ENCODE measurements at regions not wholly inside any gene's neighbourhood (a gene's known extent, or its start where the extent isn't known, plus 50 kb on each side); places are given as distances from the start of the nearest gene placed in this dataset.
"Not testable (repeated sequence)": the region's sequence is repeated elsewhere in the genome, so short reads cannot be mapped to it uniquely, and the experiment has no call there.

DNA sequence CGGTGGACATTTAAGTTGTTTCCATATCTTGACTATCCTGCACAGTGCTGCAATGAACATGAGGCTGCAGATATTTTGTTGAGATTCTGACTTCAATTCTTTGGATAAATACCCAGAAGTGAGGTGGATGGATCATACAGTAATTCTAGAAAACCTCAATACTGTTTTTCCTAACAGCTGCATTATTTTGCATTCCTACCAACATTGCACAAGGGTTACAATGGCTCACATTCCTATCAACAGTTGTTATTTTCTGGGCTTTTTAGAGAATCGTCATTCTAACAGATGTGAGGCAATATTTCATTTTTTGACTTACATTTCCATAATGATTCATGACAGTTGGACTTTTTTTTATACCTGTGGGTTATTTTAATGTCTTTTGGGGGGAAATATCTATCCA is 716.9 kb upstream of the ANO3 start:
- Histone ChIP-seq H3K9me3 (replicated peaks in 1 of 11) (peaks cover 7 to 25% (median 13%) of the 10 kb centered on the region in 11 experiments; a peak in 18 of 22 replicates), H3K36me3 (no peaks in the 10 kb centered on the region), H3K27me3 (no peaks in the 10 kb centered on the region), H3K9ac (no peak overlapping the region), H3K4me2 (no peak overlapping the region), H3K27ac (no peak overlapping the region), H3K4me1 (no peaks in the 10 kb centered on the region), H4K20me1 (no peaks in the 10 kb centered on the region), H3K4me3 (no peak overlapping the region)
- no peak for TF ChIP-seq Cebpa-rat (IDR thresholded peaks at IDR 0.05)

DNA sequence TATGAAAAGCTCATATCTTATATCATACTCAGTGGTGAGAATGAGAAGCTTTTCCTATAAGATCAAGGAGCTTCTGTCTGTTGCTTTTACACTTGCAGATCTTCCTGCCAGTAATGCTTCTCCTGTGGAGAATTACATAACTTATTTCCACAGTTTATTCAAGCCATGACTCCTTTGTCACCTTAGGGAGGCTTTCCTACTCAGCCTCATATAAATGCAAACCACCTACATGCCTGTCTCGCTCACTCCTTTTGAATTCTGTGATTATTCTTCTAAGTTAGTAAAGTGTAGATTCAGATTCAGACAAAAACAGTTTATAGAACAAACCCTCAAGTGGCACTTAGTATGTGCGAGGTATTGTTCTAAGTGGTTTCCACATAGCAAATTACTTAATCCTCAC is 716.1 kb upstream of the ANO3 start:
- H4K20me1 ChIP-seq, result no peaks in the 10 kb centered on the region
- peaks cover 6 to 17% (median 7%) of the 10 kb centered on the region in 11 experiments; a peak in 15 of 22 replicates for H3K9me3 ChIP-seq (replicated peaks in 1 of 11)
- H3K36me3 ChIP-seq, result no peaks in the 10 kb centered on the region
- no peak overlapping the region for H3K27ac ChIP-seq
- no peak overlapping the region for H3K4me3 ChIP-seq
- H3K4me1 ChIP-seq, result no peaks in the 10 kb centered on the region
- no peaks in the 10 kb centered on the region for H3K27me3 ChIP-seq
- no peak overlapping the region for H3K9ac ChIP-seq
- no peak overlapping the region for H3K4me2 ChIP-seq
- TF ChIP-seq Cebpa-rat (IDR thresholded peaks at IDR 0.05), result no peak

DNA sequence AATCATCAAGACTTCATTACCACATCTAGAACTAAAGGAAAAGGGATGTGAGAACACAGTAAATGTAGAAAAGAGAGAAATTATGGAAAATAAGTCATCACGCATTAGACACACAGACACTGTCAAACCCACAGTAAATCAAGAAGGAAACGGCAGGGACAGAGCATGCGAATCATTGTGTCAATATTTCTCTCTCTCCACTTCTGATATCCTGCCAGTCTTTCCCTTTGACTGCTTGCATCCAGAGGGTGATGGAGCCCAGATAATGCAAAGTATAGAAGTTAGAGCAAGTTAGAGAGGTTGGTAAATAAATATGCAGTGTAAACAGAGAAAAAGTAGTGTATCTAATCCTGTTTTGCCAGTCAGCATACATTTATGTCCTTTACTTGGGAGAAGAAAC is 706.8 kb upstream of the ANO3 start:
- no peak overlapping the region for H3K4me2 ChIP-seq
- no peak overlapping the region for H3K9ac ChIP-seq
- no peak for TF ChIP-seq Cebpa-rat (IDR thresholded peaks at IDR 0.05)
- H3K36me3 ChIP-seq, result no peaks in the 10 kb centered on the region
- no peaks in the 10 kb centered on the region for H4K20me1 ChIP-seq
- no peak overlapping the region for H3K4me3 ChIP-seq
- H3K9me3 ChIP-seq (replicated peaks in 1 of 11), result peaks cover 0 to 9% (median 0%) of the 10 kb centered on the region in 11 experiments; a peak in 7 of 22 replicates
- H3K27me3 ChIP-seq, result no peaks in the 10 kb centered on the region
- no peak overlapping the region for H3K27ac ChIP-seq
- no peaks in the 10 kb centered on the region for H3K4me1 ChIP-seq

DNA sequence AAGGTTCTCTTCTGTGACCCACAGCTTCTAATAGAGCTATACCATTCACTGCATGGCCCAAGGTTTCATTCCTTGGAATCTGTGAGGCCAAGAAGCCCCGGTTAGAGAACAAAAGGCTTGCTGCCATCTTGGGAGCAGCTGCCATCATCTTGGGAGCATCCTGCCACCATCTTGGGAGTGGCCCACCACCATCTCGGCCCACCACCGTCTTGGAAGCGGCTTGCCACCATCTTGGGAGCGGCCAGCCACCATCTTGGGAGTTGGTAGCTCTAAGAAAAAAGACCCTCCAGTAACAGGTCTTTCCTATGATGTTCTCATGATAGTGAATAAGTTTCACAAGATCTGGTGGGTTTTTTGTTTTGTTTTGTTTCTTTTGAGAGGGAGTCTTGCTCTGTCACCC is 703.9 kb upstream of the ANO3 start:
- H3K9me3 ChIP-seq (replicated peaks in 1 of 11), result peaks cover 0 to 9% (median 0%) of the 10 kb centered on the region in 11 experiments; a peak in 7 of 22 replicates
- no peaks in the 10 kb centered on the region for H3K4me1 ChIP-seq
- no peak overlapping the region for H3K27ac ChIP-seq
- no peak for TF ChIP-seq Cebpa-rat (IDR thresholded peaks at IDR 0.05)
- no peak overlapping the region for H3K4me3 ChIP-seq
- H3K4me2 ChIP-seq, result no peak overlapping the region
- H3K27me3 ChIP-seq, result no peaks in the 10 kb centered on the region
- no peak overlapping the region for H3K9ac ChIP-seq
- H3K36me3 ChIP-seq, result no peaks in the 10 kb centered on the region
- H4K20me1 ChIP-seq, result no peaks in the 10 kb centered on the region

DNA sequence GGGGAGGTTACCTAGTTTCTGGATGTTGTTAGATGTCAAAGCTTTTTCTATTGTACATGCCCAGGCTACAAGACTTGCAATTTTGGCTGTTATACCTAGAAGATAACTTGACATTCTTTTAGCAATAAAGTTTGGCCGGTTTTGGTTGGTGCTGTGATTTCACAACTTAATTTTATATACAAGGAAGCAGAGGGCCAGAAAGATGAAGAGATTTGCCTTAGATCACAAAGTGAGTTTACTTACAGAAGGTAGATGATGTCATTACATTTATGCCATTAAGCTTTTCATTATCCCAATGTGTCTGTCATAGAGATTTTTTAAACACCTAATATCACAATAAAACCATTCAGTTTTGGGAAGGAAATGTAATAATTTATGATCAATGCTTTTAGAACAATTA is 698.7 kb upstream of the ANO3 start:
- Histone ChIP-seq H3K4me1 (no peaks in the 10 kb centered on the region), H3K36me3 (no peaks in the 10 kb centered on the region), H4K20me1 (no peaks in the 10 kb centered on the region), H3K27ac (no peak overlapping the region), H3K9ac (no peak overlapping the region), H3K4me2 (no peak overlapping the region), H3K27me3 (no peaks in the 10 kb centered on the region), H3K9me3 (replicated peaks in 1 of 11) (peaks cover 0 to 2% (median 0%) of the 10 kb centered on the region in 11 experiments; a peak in 2 of 22 replicates), H3K4me3 (no peak overlapping the region)
- TF ChIP-seq Cebpa-rat (IDR thresholded peaks at IDR 0.05), result no peak

DNA sequence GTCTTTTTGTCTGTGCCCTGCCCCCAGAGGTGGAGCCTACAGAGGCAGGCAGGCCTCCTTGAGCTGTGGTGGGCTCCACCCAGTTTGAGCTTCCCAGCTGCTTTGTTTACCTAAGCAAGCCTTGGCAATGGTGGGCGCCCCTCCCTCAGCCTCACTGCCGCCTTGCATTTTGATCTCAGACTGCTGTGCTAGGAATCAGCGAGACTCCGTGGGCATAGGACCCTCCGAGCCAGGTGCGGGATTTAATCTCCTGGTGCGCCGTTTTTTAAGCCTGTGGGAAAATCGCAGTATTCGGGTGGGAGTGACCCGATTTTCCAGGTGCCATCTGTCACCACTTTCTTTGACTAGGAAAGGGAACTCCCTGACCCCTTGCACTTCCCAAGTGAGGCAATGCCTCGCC is 682.7 kb upstream of the ANO3 start:
- H3K4me1 ChIP-seq; H3K4me2 ChIP-seq; H3K9ac ChIP-seq; H3K36me3 ChIP-seq; H4K20me1 ChIP-seq; H3K4me3 ChIP-seq; H3K27ac ChIP-seq; H3K27me3 ChIP-seq; H3K9me3 ChIP-seq (replicated peaks in 1 of 11): not testable (repeated sequence)

DNA sequence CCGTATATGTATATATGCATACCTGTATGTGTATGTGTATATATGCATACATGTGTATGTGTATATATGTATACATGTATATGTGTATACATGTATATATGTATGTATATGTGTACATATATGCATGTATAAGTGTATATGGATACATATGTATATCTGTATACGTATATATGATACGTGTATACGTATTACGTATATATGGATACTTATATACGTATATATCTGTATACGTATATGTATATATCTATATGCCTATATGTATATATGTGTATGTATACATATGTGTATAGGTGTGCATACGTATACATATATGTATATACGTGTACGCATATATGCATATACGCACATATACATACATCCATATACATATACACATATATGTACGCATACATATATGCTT is 681.6 kb upstream of the ANO3 start:
- Histone ChIP-seq H4K20me1 (no peaks in the 10 kb centered on the region), H3K4me1 (no peaks in the 10 kb centered on the region), H3K4me2 (no peak overlapping the region), H3K4me3 (no peak overlapping the region), H3K27me3 (no peaks in the 10 kb centered on the region), H3K9me3 (replicated peaks in 1 of 11) (no peaks in the 10 kb centered on the region), H3K36me3 (no peaks in the 10 kb centered on the region), H3K9ac (no peak overlapping the region), H3K27ac (no peak overlapping the region)
- TF ChIP-seq Cebpa-rat (IDR thresholded peaks at IDR 0.05), result no peak

DNA sequence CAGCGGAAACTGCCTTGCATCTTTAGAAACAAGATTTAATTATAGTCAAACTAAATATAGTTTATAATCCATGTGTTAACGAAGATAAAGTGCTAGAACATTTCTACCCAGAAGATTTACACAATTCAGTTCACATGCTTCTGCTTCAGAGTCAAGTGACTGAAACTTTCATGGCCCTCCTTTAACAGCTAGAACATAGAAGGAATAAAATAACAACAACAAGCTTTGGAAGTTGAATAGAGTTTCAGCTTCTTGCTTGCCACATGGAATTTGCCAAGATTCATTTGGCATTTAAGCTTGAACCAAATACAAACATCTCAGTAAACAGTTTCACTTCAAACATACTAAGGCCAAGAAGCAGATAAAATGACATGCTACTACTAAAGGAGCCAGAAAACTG is 676.3 kb upstream of the ANO3 start:
- H3K4me2 ChIP-seq, result no peak overlapping the region
- no peaks in the 10 kb centered on the region for H4K20me1 ChIP-seq
- no peak overlapping the region for H3K9ac ChIP-seq
- H3K27me3 ChIP-seq, result no peaks in the 10 kb centered on the region
- H3K9me3 ChIP-seq (replicated peaks in 1 of 11), result no peaks in the 10 kb centered on the region
- TF ChIP-seq Cebpa-rat (IDR thresholded peaks at IDR 0.05), result no peak
- H3K27ac ChIP-seq, result no peak overlapping the region
- H3K4me3 ChIP-seq, result no peak overlapping the region
- H3K36me3 ChIP-seq, result no peaks in the 10 kb centered on the region
- peaks cover 0 to 6% (median 0%) of the 10 kb centered on the region in 10 experiments; a peak in 5 of 20 replicates for H3K4me1 ChIP-seq

DNA sequence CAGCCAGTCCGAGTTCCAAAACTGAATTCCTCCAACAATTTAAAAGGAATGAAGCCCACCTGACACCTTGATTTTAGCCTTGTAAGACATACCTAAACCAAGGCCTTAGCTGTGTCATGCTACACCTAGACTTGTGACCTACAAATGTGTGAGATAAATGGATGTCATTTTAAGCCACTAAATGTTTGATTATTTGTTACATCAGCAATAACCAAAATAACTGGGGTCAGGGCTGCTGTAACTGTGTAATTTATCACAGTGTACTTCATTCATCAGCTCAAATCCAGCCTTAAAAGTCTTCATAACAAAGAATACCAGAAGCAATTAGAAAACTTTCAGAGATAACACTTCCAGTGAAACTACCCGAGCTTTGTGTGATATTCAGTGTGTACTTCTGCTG is 673.0 kb upstream of the ANO3 start:
- no peak for TF ChIP-seq Cebpa-rat (IDR thresholded peaks at IDR 0.05)
- H3K9me3 ChIP-seq (replicated peaks in 1 of 11), result no peaks in the 10 kb centered on the region
- H3K4me3 ChIP-seq, result no peak overlapping the region
- no peak overlapping the region for H3K27ac ChIP-seq
- no peak overlapping the region for H3K4me2 ChIP-seq
- H3K27me3 ChIP-seq, result no peaks in the 10 kb centered on the region
- H3K4me1 ChIP-seq, result peaks cover 0 to 6% (median 0%) of the 10 kb centered on the region in 10 experiments; a peak in 5 of 20 replicates
- H3K9ac ChIP-seq, result no peak overlapping the region
- no peaks in the 10 kb centered on the region for H4K20me1 ChIP-seq
- no peaks in the 10 kb centered on the region for H3K36me3 ChIP-seq

DNA sequence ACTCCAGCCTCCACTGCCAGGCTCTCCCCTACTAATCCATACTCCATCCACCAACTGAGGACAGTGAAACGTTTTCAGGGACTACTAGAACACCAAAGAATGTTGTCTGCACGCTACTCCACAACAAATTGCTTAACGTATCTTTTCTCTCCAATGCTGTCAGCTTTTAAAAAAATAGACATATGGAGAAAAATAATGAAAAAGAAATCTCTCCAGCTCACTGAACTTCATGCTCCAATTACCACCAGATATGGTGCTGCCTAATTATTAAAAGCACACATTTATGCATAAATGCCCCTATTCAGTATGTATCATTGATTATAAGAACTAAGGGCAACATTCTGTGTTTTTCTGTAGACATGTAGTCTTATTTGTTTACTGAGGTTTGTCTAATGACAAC is 672.2 kb upstream of the ANO3 start:
- Histone ChIP-seq H3K4me2 (peak overlapping the region in 2 of 11 experiments; percentile 9 to 21; a peak in 3 of 22 replicates), H3K27me3 (no peaks in the 10 kb centered on the region), H3K4me1 (peaks cover 0 to 6% (median 0%) of the 10 kb centered on the region in 10 experiments; a peak in 5 of 20 replicates), H3K9me3 (replicated peaks in 1 of 11) (no peaks in the 10 kb centered on the region), H4K20me1 (no peaks in the 10 kb centered on the region), H3K4me3 (no peak overlapping the region), H3K36me3 (no peaks in the 10 kb centered on the region), H3K27ac (no peak overlapping the region), H3K9ac (no peak overlapping the region)
- no peak for TF ChIP-seq Cebpa-rat (IDR thresholded peaks at IDR 0.05)

All from BLaER1 treated with 17β-estradiol and CSF1 and Interleukin-3, amounts not matched to agents 10 nM and 100 nM (cell line).